ENCODE measurements at regions not wholly inside any gene's neighbourhood (a gene's known extent, or its start where the extent isn't known, plus 50 kb on each side); places are given as distances from the start of the nearest gene placed in this dataset.

DNA sequence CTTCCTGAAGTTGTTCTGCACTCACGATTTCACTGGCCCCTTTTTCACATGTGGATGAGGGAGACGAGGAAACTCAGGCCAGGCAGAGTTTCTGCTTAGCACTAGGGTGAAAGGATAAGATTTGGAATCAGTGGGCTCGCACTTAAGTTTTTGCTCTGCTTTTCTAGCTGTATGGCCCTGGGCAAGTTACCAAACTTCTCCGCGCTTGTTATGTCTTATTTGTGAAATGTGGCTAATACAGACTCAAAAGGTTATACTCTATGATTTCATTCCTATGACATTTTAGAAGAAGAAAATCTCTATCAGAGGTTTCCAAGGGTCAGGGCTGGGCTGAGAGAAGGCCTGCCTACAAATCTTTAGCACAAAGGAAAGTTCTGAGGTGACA is 191.9 kb upstream of the LRIG1 start:
- DNase-seq = no peak

DNA sequence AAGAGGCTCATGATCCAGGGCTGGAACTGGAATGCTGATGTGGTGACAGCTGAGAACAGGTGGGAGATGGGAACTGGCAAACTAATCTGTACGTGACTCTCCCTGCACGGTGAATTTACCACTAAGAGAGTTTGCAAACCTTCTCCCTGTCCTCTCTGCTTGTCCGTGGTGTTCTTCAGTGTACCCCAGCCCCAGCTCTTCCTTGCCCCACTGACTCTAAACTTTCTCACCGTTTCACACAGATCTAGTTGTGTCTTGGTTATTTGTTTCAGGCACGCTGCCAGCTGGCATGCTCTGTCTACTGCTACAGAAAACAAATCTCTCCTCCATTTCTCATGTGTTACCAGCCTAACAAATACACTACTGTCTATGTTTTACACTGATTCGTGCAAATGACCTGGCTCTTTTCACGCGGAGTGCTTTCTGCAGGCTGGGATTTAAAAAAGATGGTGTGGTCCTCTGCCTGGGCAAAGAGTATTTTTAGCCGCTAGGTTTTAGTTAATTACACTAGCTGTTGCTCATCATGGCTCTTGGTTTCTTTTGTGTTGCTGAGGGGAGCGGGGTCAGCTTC is 192.7 kb upstream of the LRIG1 start:
- DNase-seq = no peak

DNA sequence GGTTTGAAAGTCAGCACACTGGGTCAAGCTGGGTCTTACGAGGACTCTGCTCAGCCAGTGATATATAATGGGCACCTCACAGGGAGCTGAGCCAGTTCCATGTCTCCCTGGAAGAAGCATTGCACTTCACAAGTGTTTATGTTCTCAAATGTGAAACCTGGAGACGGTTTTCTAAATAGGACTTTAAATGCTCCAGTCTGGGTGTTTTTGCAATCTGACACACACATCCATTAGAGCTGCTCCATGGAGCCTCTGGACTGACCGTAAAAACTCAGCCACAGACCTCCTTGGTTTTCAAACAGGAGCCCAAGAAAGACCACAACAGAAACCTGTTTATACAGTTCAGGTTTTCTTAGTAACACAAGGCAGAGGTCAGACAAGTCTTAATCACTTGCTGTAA is 201.3 kb upstream of the LRIG1 start:
- DNase-seq = no peak

DNA sequence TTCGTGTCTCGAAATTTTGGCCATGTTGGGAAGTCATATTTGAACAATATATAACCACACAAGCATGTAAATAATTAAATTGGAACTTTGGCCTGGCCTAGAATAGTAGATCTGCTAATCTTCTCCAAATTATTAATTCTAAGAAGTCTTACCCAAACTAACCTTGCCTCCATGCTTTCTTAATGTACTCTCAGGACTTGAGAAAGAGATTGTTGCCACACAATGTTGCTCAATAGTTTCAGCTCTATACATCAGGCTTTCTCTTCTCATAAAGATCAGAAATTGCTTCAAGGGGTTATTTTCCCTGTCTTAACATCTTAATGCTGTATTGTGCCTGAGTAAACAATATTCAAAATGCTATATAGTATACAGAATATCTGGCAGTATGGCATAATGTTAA is 202.7 kb upstream of the LRIG1 start:
- DNase-seq = no peak

DNA sequence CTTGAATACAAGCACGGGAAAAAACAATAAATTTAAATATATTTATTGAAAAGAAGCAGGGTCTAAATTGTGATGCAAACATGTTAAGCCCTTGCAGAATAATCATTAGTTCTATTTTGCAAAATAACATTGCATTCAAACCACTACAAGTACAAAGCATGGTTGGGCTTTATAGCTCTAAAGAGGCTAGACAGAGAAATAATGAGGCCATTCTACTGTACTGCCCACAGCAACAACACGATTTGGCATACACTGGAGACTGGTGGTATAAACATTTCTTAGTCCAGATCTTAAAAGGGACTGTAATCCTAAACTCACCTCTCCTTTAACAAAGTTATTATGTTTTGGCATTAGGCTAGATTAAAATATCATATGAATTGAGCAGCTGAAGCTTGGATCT is 204.3 kb upstream of the LRIG1 start:
- DNase-seq = no peak

DNA sequence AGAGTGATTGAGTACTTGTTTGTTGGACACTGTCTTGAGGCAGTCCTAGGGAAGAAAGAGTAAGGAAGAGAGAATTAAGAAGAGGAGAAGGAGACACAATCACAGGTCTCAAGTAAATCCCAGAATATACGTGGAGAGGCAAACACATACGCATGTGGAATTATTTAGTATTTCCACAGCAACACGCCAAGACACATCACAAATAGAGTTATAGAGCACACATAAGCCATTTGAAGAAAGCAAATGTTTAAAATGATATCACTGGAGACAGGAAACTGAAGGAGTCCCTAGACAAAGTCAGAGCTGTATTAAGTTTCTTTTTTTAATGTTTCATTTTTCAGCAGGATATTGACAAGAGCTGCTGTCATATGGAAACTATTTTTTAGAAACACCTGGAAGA is 206.1 kb upstream of the LRIG1 start:
- no peak for DNase-seq

DNA sequence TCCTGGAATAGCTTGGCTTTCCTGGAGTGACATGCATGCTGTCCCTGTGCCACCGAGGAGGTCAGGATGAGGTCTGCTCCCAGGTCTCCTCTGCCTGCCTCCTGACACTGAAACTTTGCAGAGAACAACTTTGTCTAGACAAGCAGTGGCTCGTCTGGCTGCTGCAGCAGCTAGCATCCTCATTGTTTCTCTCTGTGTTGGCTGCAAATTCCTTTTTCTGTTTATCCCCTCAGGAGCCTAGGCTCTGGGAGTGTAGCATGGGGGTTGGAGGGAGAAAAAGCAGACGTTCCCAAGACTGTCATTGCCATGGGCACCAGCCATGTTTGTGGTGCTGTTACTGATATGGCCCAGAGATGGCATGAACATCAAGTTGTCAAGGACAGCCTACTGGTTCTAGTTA is 208.7 kb upstream of the LRIG1 start:
- DNase-seq = no peak

DNA sequence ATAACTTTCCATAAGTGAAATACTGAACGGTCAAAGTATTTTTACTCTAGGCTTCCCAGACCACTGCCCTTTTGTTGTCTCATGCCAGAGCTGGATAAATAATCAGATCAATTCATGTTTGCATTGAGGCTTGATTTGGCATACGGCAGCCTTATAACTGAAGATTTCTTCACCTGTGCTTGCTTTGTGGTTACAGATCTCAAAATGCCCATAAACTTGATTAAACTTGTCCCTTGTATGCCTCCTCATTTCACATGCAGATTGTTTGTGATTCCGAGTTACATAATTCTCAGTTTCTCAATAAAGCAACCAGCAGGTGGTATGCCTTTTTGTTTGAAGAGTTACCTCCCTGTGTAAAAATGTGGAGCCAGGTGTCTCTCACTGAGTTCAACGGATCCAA is 211.4 kb upstream of the LRIG1 start:
- DNase-seq = no peak

DNA sequence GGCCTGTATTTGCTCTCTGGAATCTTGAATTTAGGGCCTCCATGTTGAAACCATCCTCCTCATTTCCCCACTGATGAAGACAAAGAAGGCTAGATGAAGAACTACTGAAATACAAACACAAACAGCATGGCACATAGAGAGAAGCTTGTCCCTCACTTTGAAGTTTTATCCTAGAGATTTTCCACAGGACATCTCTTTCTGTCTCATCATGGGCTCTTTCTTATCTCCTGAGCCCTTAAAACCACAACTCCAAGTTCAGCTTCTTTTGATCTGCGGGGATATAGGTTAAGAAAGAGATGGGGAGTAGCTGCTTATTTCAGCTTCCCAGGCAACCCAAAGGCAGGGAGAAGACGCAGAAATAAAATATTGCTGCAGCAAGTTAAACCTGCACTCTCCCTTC is 213.1 kb upstream of the LRIG1 start:
- DNase-seq = no peak

DNA sequence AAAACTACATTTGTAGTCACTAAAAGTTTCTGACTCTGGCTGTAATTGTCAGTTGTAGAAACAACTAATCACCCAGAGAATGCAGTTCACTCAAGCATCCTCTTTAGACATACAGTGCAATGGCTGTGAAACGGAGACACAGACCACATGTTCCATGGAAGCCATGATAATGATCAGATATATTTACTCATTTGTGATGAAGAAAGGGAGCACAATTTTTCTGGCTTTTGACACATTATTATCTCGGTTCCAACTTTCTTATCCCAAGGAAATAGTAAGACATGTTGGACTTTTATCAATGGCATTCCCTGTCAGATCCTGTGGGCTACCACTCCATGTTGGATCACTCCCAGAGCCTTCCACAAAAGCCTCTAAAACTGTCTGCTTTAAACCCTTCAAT is 215.0 kb upstream of the LRIG1 start:
- DNase-seq = no peak

DNA sequence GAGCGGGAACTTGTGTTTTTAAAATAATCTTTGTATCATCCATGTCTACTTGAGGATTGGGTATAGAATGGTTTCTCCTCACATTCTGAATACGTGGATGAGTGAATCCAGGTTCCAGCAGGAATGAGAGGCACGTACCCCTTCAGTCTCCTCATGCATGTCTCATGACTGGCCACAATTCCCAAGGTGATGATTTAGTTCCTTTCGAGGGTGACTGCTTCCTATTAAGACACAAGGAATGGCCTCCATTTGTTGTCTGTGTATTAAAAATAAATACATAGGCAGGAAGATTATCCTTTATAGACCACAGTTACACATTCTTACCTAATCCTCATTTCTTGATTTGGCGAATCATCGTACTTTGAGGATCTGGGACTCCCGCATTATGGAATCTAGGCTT is 217.0 kb upstream of the LRIG1 start:
- no peak for DNase-seq

DNA sequence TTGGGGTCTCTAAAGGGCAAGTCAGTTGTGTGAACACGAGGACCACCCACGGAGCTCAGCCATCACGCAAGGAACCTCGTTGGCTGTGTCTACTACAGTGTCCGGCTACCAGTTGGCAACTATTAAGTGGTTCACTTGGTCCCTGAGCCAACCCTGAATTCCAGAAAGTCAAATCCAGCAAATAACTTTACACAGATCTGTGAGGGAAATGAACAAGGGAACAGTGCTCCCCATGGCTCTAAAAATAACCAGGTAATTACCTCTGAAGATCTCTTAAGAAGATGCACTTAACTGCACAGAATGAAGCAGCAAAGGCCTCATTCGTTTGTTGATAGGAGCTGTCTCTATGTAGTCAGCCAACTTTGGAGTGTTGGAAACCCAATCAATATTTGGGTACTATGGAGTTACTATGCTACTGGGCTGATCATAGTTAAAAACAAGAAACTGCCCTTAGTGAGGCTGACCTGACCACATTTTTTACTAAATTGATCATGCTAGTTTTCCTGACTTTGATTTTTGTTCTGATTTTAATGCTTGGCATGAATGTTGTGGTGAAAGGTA is 219.1 kb upstream of the LRIG1 start:
- no peak for DNase-seq

DNA sequence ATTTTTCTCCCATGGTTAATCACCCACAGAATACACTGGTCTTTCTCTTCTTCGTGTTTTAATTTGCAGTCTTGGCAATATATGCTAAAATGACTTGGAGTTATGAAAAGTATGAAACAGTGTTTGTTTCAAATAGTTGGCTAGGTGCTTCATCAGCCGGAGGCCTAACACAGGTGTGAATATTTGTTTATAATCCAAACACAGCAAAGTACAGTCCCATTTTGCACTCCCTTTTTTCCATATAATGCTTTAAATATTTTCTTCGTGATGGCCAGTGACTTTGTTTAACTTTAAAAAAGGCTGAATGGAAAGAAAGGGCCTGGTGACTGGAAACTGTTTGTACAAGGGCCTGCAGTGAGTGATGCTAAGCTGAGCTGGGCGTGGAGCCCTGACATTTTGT is 219.7 kb upstream of the LRIG1 start:
- no peak for DNase-seq

DNA sequence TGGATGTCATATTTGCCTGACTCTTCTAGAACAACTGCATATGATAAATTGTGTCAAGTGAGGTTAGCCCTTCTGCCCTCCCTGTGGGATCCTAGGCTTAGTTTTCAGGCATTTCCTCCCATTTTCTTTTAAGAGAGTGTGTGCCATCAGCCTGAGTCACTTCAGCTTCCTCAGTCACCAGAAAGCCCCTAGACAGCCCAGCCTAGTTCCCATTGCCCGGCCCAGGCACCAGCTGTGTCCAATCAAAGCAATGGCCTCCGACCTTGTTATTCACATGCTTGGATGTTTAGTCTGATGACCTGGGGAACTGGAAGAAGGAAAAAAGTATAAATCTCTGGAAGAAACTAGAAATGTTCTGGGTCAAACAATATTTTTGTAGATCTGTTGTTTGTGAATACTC is 221.9 kb upstream of the LRIG1 start:
- DNase-seq = no peak

DNA sequence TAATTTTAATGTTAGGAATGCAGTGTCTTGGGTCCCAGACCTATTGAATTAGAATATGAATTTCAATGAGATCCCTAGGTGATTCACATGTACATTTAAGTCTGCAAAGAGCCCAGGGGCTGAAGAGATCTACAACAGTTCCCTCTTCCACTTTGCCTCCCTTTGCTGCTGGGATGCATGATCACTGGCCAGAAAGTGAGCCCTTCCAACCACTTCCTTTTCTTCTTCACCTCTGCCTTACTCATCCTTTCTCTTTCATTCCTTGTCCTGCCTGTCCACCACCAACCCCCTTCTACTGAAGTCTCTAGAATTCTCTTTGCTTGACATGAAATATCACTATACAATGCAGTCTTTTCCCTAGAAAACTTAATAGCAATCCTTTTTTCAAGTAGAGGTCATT is 222.4 kb upstream of the LRIG1 start:
- no peak for DNase-seq

DNA sequence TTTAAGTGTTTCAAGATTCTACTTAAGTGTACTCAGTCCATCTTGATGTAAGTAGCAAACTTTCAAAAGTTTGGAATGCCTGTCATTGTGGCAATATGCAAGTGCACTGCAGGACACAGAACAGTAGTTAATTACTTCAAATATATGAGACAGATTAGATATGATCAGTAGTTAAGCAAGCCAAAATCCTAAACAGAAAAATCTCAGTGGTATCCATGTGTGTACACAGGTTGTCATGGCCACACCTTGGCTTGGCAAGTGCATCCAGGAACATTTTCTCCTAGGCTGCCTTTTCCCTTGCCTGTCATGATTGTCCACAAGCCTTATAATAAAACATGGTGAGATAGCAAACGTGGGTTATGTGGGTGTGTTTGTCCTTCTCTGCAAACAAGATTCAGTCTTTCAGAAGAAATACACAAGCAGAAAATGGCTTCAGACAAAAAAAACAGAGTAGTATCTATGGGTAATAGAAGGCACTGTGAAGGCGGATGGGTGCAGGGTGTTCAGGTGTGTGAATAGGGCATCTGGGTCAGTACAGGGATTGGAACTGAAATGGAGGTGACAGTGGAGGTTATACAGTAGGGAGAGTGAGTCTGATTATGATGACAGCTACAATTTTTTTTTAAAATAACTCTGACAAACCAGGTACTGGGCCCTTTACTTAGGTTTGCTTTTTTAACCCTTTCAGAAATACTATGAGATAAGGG is 229.0 kb upstream of the LRIG1 start:
- DNase-seq = no peak

DNA sequence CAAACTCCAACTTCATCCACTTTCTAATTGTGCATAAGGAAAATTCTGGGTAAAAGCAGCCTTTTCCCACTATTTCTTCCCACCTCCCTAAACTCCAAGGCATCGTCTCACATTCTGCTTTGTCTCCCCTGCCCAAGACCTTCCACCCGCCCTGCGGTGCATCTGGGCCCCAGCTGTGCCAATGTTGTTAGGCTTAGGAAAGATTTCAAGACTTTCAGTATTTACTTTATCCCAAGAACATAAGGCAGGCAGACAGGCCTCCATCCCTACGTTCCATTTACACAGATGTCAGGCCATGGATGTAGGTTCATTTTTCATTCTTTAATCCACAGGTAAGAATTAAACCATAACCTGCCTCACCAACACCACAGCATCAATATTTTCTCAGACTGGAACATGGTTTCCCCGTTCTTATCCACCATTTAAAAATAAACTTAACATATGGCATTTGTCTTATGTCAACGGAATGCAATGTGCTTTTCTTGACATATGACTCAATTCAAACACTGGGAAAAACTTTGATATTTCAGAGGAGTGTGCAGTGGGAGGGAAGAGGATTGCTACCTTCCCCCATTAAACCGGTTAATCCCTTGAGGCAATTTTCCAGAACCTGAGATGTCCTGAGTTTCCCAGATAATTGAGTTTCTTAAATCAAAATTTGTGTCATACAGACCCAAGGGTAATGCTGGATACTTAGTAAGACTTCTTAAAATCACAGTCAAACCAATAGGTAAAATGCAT is 238.0 kb upstream of the LRIG1 start:
- DNase-seq = no peak

DNA sequence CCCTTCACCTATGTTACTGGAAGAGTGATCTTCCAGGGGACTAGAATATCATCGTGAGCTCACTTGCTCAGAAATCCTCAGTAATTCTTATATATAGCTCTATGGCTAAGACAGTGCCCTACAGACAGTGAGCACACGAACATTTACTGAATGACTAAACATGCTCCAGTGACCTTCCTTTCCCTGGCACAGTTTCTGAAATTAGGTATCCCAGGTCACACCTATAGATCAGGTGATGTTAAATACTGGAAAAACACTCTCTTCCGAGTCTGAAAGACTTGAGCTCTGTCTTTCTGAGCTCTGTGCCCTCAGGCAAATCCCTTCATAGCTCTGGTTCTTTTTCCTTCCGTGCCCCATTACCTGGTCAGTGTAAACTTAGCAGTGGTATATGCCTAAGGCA is 239.4 kb upstream of the LRIG1 start:
- DNase-seq = no peak

DNA sequence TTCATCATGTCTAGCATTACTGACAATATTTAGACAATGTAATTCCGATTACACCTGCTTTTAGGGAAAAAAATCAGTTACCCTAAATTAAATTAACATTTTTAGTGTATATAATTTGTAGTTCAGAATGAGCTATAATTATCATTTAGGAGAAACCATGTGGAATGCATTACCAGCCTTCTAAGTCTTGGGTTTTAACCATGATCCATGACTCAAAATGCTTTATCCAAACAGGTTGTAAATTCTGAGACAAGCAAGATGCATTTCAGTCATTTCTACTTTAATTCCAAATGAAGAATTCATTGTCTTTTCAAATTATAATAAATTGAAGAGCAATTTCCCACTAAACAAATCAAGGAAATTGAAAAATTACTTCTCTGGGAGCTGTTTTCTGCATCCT is 243.7 kb upstream of the LRIG1 start:
- DNase-seq = no peak

DNA sequence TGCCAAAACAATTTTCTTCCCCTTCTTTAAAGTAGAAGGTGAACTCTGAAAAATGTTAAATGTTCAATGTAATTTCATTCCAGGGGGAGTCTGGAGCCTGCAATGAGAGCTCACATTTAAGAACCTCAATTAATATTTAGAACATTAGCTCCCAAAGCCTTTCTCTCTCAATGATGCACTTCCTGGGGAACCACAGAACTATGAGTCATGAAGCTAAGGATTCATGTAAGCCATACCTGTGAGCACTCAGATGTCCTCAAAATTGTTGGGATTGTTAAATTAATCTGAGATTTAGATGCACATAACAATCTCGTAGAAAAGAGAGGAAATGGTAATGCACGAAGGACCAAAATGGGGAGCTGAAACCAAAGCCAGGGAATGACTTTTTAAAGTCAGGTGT is 244.2 kb upstream of the LRIG1 start:
- DNase-seq = no peak

DNA sequence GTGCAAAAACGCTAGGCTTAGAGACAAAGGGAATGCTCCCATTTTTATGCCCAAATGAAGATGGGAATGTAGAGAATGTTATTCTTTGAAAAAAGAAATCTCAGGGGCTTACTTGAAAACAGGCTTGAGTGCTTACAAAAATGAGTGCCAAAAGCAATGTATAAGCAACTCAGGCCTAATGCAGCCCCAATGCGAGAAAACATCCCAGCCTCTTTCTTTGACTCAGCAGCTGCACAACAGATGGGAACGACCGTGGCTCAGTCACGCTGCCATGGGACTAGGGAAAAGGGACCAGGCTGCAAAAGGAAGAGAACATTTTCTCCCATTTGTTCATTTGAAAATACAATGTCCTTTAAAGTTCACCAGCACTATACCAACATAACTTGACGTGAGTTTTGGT is 246.4 kb upstream of the LRIG1 start:
- DNase-seq = no peak

DNA sequence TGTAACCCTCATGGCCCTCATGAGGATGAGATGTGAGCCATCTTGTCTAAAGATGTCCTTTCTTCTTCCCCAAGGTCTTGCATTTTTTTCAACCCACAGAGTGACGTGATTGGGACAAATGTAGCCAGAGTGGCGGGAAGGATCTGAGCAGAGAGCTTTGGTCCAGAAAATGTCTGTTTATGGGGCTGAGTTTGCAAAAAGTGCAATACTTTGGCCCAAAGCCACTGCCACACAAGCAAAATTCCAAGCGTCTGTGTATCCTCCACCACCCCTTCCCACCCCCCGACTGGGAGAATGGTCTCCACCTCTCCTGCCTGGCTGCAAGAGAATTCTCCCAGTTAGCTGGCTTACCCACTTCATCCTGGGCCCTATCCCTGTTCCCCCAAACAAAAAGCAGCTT is 246.9 kb upstream of the LRIG1 start:
- no peak for DNase-seq

DNA sequence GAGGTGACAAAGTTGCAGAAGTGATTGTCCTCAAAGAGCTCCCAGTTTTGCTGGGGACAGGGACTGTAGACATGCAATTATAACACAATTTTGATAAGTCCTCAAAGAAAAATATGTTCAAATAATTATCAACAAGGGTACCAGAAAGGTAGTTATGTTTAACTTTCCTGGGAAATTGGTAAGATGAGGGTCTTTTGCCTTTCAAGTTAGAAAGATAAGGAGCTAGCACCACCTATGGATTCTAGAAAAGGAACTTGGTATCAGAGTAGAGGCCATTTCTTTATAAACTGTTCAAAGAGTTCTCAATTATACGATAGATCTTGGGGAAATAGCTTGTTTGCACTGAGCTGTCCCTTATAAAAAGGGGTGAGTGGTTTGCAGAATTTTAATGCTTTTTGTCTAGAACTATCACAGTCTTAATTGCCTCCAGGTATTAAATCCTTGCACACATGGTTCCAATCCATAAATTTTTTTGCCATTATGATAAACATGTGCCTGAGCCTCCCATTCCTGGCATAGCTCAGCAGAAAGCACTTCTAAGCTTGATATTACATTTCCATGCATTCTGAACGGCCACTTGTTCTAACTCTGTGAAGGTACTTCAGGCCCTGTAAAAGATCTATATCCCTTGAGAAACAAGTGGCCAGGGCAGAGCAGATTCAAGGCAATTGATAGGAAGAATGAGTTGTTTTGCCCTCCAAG is 247.5 kb upstream of the LRIG1 start:
- no peak for DNase-seq

DNA sequence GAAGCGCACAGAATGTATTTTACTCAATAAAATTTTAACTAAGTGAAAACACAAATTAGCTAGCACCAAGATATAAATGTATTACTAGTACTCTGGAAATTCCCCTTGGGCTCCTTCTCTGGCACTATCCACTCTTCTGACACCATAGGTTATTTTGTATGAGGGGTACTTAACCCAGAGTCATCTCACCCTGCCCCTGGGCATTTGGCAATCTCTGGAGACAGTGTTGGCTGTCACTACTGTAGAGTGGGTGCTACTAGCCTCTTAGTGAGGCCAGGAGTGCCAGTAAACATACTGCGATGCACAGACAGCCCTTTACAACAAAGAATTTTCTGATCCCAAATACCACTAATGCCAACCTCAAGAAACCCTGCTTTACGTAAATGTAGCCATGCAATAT is 246.3 kb upstream of the KBTBD8 start:
- no peak for DNase-seq

All from NCI-H526 (cell line).